ENCODE measurements at regions not wholly inside any gene's neighbourhood (a gene's known extent, or its start where the extent isn't known, plus 50 kb on each side); places are given as distances from the start of the nearest gene placed in this dataset.

GRCh38 chr7:119514326-119514725 is 758.6 kb upstream of the KCND2 start:
- no peak for ATAC-seq

GRCh38 chr7:119515214-119515613 is 757.8 kb upstream of the KCND2 start:
- ATAC-seq, result no peak
- TF ChIP-seq CSDC2 (CRISPR knock-in tag; IDR thresholded peaks at IDR 0.05) (no peak), ZNF70 (CRISPR knock-in tag; IDR thresholded peaks at IDR 0.05) (no peak), SNAI2 (CRISPR knock-in tag; IDR thresholded peaks at IDR 0.05) (no peak), PPARA (CRISPR knock-in tag; IDR thresholded peaks at IDR 0.05; ENCODE audit: borderline replicate concordance) (no peak), CSRNP3 (CRISPR knock-in tag; IDR thresholded peaks at IDR 0.05) (no peak), ARNTL (CRISPR knock-in tag; IDR thresholded peaks at IDR 0.05; ENCODE audit: borderline replicate concordance, low read depth) (no peak), POU6F1 (CRISPR knock-in tag; IDR thresholded peaks at IDR 0.05; ENCODE audit: borderline replicate concordance, low read depth) (no peak), CREB5 (CRISPR knock-in tag; IDR thresholded peaks at IDR 0.05; ENCODE audit: low read depth) (no peak), TCF4 (CRISPR knock-in tag; IDR thresholded peaks at IDR 0.05; ENCODE audit: borderline replicate concordance) (no peak), ZFP30 (CRISPR knock-in tag; IDR thresholded peaks at IDR 0.05) (no peak), ZFP3 (CRISPR knock-in tag; IDR thresholded peaks at IDR 0.05) (no peak), ZNF8 (CRISPR knock-in tag; IDR thresholded peaks at IDR 0.05) (no peak), ZC3H10 (CRISPR knock-in tag; IDR thresholded peaks at IDR 0.05) (no peak), TOX (CRISPR knock-in tag; IDR thresholded peaks at IDR 0.05; ENCODE audit: borderline replicate concordance) (no peak), TSHZ2 (CRISPR knock-in tag; IDR thresholded peaks at IDR 0.05) (no peak), RARB (CRISPR knock-in tag; IDR thresholded peaks at IDR 0.05) (no peak), ZNF565 (CRISPR knock-in tag; conservative IDR thresholded peaks at IDR 0.05; ENCODE audit: low read depth) (no peak), ESRRG (CRISPR knock-in tag; IDR thresholded peaks at IDR 0.05) (no peak), GLIS3 (CRISPR knock-in tag; IDR thresholded peaks at IDR 0.05) (no peak)

More at GRCh38 chr7:119514326-119514725, 758.6 kb upstream of the KCND2 start:
- TF ChIP-seq ESRRG (CRISPR knock-in tag; IDR thresholded peaks at IDR 0.05), result no peak
- TF ChIP-seq ARNTL (CRISPR knock-in tag; IDR thresholded peaks at IDR 0.05; ENCODE audit: borderline replicate concordance, low read depth), result no peak
- no peak for TF ChIP-seq CREB5 (CRISPR knock-in tag; IDR thresholded peaks at IDR 0.05; ENCODE audit: low read depth)
- no peak for TF ChIP-seq POU6F1 (CRISPR knock-in tag; IDR thresholded peaks at IDR 0.05; ENCODE audit: borderline replicate concordance, low read depth)
- TF ChIP-seq SNAI2 (CRISPR knock-in tag; IDR thresholded peaks at IDR 0.05), result no peak
- TF ChIP-seq GLIS3 (CRISPR knock-in tag; IDR thresholded peaks at IDR 0.05), result no peak
- no peak for TF ChIP-seq ZNF70 (CRISPR knock-in tag; IDR thresholded peaks at IDR 0.05)
- no peak for TF ChIP-seq ISL1 (CRISPR knock-in tag; IDR thresholded peaks at IDR 0.05)
- TF ChIP-seq ZC3H10 (CRISPR knock-in tag; IDR thresholded peaks at IDR 0.05), result no peak
- no peak for TF ChIP-seq BACH2 (CRISPR knock-in tag; IDR thresholded peaks at IDR 0.05; ENCODE audit: borderline replicate concordance)
- no peak for TF ChIP-seq CSRNP3 (CRISPR knock-in tag; IDR thresholded peaks at IDR 0.05)
- TF ChIP-seq TCF4 (CRISPR knock-in tag; IDR thresholded peaks at IDR 0.05; ENCODE audit: borderline replicate concordance), result no peak
- TF ChIP-seq ZNF565 (CRISPR knock-in tag; conservative IDR thresholded peaks at IDR 0.05; ENCODE audit: low read depth), result no peak
- TF ChIP-seq PPARA (CRISPR knock-in tag; IDR thresholded peaks at IDR 0.05; ENCODE audit: borderline replicate concordance), result no peak
- TF ChIP-seq RARB (CRISPR knock-in tag; IDR thresholded peaks at IDR 0.05), result no peak
- no peak for TF ChIP-seq TOX (CRISPR knock-in tag; IDR thresholded peaks at IDR 0.05; ENCODE audit: borderline replicate concordance)

All from SK-N-SH treated with all-trans-retinoic acid at 6 μM for 48 hours (cell line).